GM18517 (cell line): ENCODE measurements at regions not wholly inside any gene's neighbourhood (a gene's known extent, or its start where the extent isn't known, plus 50 kb on each side); places are given as distances from the start of the nearest gene placed in this dataset.
"Not testable (repeated sequence)": the region's sequence is repeated elsewhere in the genome, so short reads cannot be mapped to it uniquely, and the experiment has no call there.

Source experiments
- ATAC-seq: cut with Tn5 transposase; IDR thresholded peaks from one replicate; pipeline ENCODE4 v1.9.1; 2021; ENCODE audit warnings: mild to moderate bottlenecking, moderate library complexity; ENCODE audit not compliant: unreplicated experiment

GRCh38 chr14:87443039-87443438 lies 549.9 kb downstream of the GALC start:
- ATAC-seq, result no peak

DNA sequence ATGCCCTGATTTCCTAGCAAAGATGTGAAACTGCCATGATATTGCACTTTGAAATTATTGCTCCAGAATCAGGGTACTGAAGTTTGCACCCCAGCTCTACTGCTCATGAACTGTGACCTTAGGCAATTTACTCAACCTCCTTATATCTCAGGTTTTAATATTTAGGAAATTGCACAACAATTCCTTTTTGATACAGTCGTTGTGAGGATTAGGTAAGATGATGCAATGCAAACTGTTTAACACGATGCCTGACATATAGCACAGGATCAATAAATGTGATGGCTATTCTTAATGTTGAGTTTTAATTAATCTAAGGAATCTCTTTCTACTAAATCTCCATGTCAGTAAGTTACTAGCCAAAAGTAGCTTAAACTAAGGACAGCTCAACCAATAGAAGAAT lies 555.8 kb downstream of the GALC start:
- no peak for ATAC-seq

- no peak for ATAC-seq
These were observed 558.3 kb downstream of the GALC start for GRCh38 chr14:87434680-87435079.

DNA sequence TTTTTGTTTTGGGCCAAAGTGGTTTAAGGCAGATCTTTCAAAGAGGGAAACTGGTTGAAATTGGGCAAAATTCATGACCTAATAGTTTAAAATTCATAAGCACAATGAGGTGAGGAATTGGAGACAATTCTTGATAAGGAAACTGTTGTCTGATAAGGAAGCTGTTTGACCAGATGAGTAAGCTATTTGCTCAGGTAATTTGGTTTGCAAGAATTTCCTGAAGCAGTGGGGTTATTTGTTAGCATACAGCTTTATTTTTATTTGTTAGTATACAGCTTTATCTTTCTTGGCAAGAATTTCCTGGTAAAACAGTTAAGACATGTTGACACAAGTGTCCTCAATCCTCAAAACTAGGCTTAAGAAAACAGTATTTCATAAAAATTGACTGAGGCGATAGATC lies 559.0 kb downstream of the GALC start:
- ATAC-seq, result no peak

DNA sequence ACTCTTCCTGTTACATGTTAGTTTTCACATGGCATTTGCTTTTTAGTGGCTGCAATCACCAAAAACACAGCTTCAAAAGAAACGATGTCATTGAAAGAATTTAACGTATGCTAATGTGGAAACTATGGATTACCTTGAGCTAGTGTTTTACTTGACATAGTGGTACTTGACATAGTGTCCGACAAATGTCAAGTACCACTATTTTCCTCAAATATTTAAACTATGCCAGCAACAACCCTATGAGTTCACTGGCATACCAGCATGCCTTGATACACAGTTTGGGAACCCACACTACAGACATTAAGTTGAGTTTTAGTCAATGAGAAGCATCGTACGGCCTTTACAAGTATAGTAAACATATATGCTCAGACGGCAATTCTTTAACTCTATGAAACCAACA lies 560.3 kb downstream of the GALC start:
- no peak for ATAC-seq

- no peak for ATAC-seq
These were observed 562.2 kb downstream of the GALC start for GRCh38 chr14:87430810-87431209.

- no peak for ATAC-seq
These were observed 562.8 kb downstream of the GALC start for GRCh38 chr14:87430214-87430613.

DNA sequence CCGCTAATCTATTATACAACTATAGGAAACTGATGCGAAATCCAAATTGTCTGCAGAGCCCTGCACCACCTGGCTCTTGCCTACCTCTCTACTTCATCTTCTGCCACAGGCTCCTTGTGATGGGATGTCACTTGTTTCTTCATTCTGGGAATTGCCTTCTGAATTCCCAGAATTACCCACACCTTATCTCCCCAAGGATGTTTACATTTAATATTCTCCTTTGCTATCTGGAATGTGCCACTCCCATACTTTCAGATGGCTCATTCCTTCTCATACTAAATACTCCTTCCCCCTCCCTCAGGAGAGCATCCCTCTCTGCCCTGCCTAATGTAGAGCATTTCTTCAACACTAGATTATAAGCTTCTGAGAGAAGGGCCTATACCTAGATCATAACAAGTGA lies 573.1 kb downstream of the GALC start:
- no peak for ATAC-seq

- ATAC-seq, result no peak
These were observed 581.6 kb downstream of the GALC start for GRCh38 chr14:87411370-87411769.

GRCh38 chr14:87409393-87409792 lies 583.6 kb downstream of the GALC start:
- no peak for ATAC-seq

GRCh38 chr14:87407344-87407743 lies 585.6 kb downstream of the GALC start:
- no peak for ATAC-seq

- ATAC-seq, result no peak
These were observed 587.4 kb downstream of the GALC start for GRCh38 chr14:87405563-87405962.

DNA sequence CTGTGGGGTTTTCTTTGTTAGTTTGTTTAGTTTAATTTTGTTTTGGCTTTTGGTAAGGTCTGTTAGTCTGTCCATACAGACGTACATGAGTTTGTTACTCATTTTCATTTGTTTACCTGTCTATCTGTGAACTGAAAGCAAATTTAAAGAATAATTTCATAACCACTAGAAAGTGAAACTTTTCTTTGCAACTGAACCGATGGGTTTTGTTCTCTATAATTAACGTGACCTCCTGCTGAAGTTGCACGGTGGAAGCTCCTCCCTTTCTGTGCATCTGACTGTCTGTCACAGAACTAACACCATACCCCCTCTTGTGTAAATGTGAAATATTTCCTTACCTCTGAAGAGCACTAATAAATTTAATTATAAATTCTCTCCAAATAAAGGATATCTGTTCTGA lies 595.5 kb downstream of the GALC start:
- no peak for ATAC-seq

- ATAC-seq, result no peak
These were observed 601.9 kb downstream of the GALC start for GRCh38 chr14:87391066-87391465.

DNA sequence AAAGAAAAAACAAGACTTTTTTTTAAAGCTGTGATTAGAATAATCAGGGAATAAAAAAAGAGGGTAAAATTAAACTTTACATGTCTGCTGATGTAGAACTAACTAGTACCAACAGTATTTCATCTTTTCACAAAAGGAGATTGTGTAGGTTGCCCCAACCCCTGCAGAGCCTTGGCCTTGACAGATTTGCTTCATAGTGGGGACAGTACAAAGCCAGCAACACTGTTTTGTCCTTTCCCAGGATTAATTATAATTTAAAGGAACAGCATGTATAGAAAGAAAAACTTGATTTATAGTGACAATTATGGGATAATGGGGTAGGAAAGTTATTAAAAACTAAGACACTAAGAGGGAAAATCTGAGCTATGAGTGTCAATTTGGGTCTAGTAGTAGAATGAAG lies 604.0 kb downstream of the GALC start:
- no peak for ATAC-seq

- no peak for ATAC-seq
These were observed 605.2 kb downstream of the GALC start for GRCh38 chr14:87387806-87388205.

- ATAC-seq, result no peak
These were observed 606.5 kb downstream of the GALC start for GRCh38 chr14:87386524-87386923.

GRCh38 chr14:87380054-87380453 lies 612.9 kb downstream of the GALC start:
- no peak for ATAC-seq

GRCh38 chr14:87368751-87369150 lies 624.2 kb downstream of the GALC start:
- ATAC-seq, result no peak

GRCh38 chr14:87360246-87360645 lies 632.7 kb downstream of the GALC start:
- not testable (repeated sequence) for ATAC-seq

DNA sequence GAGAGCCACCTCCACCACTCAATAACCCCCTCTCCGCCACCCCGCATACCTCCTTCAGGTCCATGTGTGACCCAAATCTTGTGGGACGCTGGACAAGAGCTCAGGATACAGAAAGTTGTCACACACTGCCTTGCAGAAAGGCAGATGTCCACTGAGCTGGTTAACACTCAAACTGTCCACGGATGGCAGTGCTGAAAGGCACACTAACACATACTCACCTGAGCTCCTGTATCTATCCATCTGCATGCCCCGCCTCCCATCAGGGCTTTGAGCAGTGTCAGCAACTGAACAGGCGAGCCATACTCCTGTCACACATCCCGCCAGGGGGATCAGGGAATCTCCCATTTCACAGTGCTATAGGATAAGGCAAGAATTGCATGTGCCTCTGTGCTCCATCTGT lies 642.0 kb downstream of the GALC start:
- ATAC-seq, result no peak

DNA sequence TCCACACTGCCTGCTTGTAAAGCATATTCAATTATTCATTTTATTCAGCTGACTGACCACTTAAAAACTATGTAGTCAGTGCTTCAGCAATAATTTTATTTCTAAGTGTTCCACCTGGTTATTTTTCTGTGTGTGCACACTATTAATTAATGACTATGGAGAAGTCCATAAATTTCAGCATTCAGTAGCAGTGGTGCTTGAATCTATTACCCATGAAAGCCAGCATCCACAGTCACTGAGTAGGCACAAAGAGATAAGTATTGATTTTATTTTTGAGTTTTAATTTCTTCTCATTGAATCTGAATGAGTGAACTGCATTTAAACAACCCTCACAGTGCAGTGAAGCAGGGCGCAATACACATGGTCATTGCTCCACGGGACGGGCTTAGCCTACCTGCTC lies 643.1 kb downstream of the GALC start:
- ATAC-seq, result no peak

GRCh38 chr14:87343652-87344051 lies 649.3 kb downstream of the GALC start:
- ATAC-seq, result no peak
